ENCODE measurements at regions not wholly inside any gene's neighbourhood (a gene's known extent, or its start where the extent isn't known, plus 50 kb on each side); places are given as distances from the start of the nearest gene placed in this dataset.

- TF ChIP-seq U2AF2 (IDR thresholded peaks at IDR 0.05; ENCODE audit: low read depth, low read length) (no peak), THAP11 (CRISPR knock-in tag; IDR thresholded peaks at IDR 0.05) (no peak), STAG1 (CRISPR knock-in tag; IDR thresholded peaks at IDR 0.05) (no peak)
Measured at GRCh38 chr2:103921161-103921560, 932.8 kb upstream of the POU3F3 start.

Measured in HepG2 (cell line).